ENCODE measurements at regions not wholly inside any gene's neighbourhood (a gene's known extent, or its start where the extent isn't known, plus 50 kb on each side); places are given as distances from the start of the nearest gene placed in this dataset.
"Not testable (repeated sequence)": the region's sequence is repeated elsewhere in the genome, so short reads cannot be mapped to it uniquely, and the experiment has no call there.

GRCh38 chr2:160731415-160731814, 237.8 kb upstream of the RBMS1 start:
- DNase-seq (ENCODE audit: low spot score): no peak

DNA sequence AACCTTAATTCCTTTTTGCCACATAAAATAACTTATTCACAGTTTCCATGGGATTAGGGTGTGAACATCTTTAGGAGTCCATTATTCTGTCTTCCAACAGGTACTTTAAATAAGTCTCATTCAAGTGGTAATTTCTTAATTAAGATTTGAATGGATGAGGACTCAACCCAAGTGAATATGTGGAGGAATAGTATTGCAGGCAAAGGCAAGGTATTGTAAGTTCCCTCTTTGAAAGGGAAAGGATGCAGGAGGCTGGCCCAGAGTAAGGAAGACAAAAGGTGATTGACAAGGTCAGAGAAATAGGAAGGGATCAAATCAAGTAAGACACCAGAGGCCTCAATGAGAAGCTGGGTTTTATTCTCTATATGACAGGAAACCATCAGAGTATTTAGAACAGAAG, 238.2 kb upstream of the RBMS1 start:
- no peak for DNase-seq (ENCODE audit: low spot score)

DNA sequence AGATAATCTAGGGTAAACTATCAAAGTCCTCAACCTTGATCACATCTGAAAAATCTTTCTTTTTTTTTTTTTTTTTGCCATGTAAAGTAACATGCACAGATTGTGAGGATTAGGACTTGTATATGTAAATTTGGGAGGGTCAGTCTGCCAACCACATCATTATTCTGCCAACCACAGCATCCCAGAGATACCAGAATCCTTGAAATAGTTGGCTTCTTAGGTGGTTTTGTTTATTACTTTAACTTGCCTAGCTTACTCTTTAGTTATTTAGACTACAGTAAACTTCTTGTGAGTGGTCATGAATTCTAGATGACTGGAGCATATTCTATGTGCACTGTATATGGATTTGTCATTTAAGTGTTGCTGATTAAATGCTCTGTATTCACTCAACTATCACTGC, 242.1 kb upstream of the RBMS1 start:
- no peak for DNase-seq (ENCODE audit: low spot score)

DNA sequence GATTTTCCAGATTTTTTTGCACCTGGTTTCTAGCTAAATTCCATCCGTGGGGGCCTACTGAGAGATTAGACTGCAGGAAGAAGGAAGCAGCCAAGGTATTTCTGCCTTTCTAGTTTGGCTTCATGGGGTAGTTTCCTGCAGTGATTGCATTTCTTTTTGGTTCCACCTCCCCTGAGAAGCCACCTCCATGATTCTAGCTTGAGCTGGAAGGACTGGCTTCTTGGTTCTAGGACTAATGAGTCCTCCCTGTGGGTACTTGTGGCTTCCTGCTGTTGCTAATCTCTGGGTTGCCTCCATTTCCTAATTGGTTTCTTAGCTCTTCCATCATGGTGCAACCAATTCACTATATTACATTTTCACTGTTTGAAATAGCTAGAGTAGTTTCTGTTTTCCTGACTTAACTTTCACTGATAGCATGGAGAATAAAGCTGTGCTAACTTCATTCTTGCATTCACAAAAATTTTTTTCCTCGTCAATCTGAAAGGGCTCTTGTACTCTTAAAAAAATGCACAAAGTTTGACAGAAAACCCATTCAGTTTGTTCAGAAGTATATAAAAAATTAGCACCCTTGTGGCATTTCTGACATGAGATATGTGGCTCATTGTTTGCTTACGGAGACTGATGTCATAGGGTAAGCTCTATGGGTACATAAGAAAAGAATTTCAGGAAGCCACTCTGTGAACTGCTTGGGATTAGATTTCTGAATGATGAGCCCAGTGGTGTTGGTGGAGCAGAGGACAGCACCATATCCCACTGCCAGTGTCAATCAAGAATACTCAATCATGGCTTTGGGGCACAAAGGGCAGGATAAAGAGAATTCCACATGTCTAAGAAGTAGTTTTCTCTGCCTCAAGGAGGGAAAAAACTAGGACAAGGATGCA, 242.8 kb upstream of the RBMS1 start:
- DNase-seq (ENCODE audit: low spot score): no peak

DNA sequence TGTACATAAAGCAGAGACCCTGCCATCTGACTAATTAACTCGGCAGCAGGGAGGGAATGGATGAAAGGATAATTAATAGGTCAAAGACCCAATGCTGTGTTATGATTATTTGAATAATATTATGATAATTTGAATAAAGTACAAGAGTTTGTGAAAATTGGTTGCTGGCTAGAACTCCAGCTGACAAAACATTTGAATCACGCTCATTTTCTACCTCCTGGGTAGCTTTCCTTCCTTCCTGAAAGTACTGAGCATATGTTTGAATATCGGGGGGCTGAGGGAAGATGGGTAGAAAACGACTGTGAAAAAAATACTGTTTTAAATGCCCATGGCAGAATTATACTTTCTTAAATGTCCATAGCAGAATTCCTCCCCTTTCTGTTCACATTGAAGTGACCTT, 243.6 kb upstream of the RBMS1 start:
- DNase-seq (ENCODE audit: low spot score): no peak

- no peak for DNase-seq (ENCODE audit: low spot score)
Measured at GRCh38 chr2:160741271-160741670, 247.7 kb upstream of the RBMS1 start.

DNA sequence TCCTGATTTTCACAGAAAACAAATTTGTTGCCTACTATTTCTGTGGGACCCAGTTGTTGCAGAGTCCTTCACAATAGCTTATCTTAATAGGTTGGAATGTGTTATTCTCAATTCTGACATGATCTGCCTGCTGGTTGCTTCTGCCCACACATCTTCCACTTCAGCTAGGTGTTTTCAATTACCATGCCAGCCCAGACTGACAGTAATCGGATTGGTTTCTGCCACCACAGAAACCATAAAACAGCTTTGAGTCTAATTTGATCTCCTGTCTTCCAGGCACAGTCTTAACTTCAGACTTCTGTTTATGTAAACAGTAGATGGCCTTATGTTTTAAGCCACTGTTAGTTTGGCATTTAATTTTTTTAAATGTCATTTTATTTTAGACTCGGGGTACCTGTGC, 248.2 kb upstream of the RBMS1 start:
- DNase-seq (ENCODE audit: low spot score): no peak

- DNase-seq (ENCODE audit: low spot score): no peak
Measured at GRCh38 chr2:160742667-160743066, 249.1 kb upstream of the RBMS1 start.

- no peak for DNase-seq (ENCODE audit: low spot score)
Measured at GRCh38 chr2:160747501-160748170, 254.0 kb upstream of the RBMS1 start.

DNA sequence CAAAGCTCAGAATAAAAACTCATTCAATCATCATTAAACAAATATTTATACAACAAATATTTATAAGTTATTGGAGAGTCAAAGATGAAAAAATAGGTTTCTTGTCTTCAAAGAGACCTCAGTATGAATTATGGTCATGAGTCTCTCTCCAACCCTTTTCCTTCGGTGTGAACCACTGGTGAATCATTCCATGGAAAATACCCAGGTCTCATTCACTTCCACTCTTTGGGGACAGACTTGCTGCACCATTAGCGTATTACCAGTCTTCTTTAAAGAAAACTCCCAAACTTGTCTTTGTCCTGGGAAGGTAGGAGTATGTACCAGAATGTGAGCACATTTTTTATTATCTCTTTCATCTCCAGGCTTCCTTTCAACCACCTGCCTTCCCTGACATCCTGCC, 257.4 kb upstream of the RBMS1 start:
- no peak for DNase-seq (ENCODE audit: low spot score)

GRCh38 chr2:160752475-160753330, 259.1 kb upstream of the RBMS1 start:
- no peak for DNase-seq (ENCODE audit: low spot score)

DNA sequence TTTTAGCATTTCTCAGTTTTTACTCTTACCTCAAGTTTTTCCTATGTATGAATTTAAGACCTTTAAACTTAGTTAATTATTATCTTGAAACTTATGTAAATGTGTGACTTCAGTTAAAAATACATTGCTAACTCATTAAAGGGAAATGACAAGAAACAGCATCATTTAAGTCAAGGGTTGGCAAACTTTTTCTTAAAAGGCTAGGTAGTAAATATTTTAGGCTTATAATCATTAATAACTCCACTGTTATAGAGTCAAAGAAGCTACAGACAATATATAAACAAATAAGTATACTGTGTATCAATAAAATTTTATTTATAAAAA, 259.7 kb upstream of the RBMS1 start:
- no peak for DNase-seq (ENCODE audit: low spot score)

DNA sequence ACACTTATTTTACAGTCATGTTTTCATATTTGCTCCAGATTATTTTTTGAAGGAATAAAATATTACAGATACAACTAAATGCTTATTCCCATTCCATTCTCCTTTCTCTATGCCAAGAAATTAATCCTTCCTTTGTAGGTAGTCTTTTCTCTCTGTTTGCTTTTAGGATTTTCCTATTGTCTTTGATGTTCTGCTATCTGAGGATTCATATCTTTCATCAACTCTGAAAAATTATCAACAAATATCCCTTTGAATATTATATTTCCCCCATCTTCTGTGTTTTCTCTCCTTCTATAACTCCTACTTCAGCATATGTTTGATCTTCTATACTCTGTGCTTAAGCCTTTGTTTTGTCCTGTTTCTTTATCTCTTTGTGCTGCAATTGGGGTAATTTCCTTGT, 260.4 kb upstream of the RBMS1 start:
- no peak for DNase-seq (ENCODE audit: low spot score)

GRCh38 chr2:160756481-160756880, 262.9 kb upstream of the RBMS1 start:
- DNase-seq (ENCODE audit: low spot score): no peak

- DNase-seq (ENCODE audit: low spot score): not testable (repeated sequence)
Measured at GRCh38 chr2:160762493-160763128, 269.0 kb upstream of the RBMS1 start.

DNA sequence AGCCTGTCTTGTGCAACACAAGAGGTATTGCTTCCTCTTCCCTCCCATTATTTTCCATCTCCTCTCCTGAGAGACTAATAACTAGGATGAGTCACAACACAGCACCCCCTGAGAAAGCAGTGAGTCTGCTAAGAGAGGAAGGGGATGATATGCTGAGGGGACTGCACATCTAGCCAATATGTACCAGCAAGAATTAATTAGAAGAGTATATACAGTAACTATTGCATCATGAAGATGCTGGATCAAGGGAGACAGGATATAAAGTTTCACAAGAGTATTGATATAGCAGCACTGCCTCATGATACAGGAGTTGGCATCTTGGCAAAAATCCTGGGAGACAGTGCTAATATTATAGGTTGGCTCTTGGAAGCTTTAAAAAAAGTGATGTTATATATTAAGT, 289.9 kb upstream of the RBMS1 start:
- DNase-seq (ENCODE audit: low spot score): no peak

GRCh38 chr2:160784034-160784433, 290.4 kb upstream of the RBMS1 start:
- peak; percentile 17 for DNase-seq (ENCODE audit: low spot score)

DNA sequence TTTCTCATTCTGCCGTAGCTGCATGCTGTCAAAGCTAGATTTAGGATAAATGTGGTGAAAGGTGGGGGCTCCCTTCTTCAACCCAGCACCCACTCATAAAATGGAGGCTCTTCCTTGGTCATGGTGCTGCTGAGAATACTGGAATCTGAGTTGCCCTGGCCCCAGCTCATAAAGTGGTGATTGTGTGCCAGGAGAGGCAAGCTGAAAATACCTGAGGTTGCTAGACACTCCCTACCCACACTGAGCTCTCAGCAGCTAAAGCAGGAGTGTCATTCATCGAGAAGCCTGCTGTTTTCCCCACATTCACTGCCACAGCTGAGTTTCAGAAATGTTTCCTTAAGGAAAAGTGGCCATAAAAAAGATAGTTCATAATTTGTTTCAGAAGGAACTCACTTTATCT, 297.1 kb upstream of the RBMS1 start:
- DNase-seq (ENCODE audit: low spot score): no peak

DNA sequence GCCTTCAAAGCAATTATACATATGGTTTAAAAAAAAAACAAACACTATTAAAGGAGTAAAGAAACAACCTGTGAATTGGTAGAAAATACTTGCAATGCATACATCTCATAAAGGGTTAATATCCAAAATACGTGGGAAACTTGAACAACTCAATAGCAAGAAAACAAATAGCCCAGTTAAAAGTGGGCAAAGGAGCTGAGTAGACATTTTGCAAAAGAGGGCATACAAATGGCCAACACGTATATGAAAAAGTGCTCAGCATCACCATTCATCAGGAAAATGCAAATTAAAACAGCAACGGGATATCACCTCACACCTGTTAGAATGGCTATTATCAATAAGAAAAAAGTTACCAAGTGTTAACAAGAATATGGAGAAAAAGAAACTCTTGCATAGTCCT, 298.3 kb upstream of the RBMS1 start:
- DNase-seq (ENCODE audit: low spot score): no peak

DNA sequence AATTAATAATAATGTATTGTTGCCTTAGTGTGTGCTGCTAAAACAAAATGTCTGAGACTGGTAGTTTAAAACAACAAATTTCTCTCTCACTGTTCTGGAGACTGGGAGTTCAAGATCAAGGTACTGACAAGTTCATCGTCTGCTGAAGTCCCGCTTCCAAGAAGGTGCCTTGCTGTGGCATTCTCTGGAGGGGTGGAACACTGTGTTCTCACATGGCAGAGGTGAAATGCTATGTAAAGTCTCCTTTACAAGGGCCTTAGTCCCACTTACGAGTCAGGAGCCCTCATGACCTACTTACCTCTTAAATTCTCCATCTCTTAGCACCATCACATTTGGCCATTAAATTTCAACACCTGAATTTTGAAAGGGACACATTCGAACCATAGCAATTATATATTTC, 299.2 kb upstream of the RBMS1 start:
- no peak for DNase-seq (ENCODE audit: low spot score)

- no peak for DNase-seq (ENCODE audit: low spot score)
Measured at GRCh38 chr2:160794926-160795325, 301.3 kb upstream of the RBMS1 start.

DNA sequence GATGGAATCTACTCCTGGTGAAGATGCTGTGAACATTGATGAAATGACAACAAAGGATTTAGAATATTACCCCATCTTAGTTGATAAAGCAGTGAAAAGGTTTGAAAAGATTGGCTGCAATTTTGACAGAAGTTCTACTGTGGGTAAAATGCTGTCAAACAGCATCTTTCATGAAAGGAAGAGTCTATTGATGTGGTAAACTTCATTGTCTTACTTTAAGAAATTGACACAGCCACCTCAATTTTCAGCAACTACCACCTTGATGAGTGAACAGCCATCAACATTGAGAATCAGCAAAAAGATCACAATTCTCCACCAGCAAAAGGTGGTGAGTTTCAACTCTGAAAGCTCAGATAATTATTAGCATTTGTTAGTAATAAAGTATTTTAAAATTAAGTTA, 310.3 kb upstream of the RBMS1 start:
- no peak for DNase-seq (ENCODE audit: low spot score)
